Panc1 (cell line): ENCODE measurements at regions not wholly inside any gene's neighbourhood (a gene's known extent, or its start where the extent isn't known, plus 50 kb on each side); places are given as distances from the start of the nearest gene placed in this dataset.

ENCODE experiments used
- POLR2AphosphoS5 ChIP-seq: IDR thresholded peaks from 2 replicates; pipeline ENCODE4 v1.6.1; 2012; ENCODE audit warnings: mild to moderate bottlenecking, low read depth, low read length, moderate library complexity
- SIN3A ChIP-seq: IDR thresholded peaks from 2 replicates; pipeline ENCODE4 v1.6.1; 2012; ENCODE audit warnings: low read depth, mild to moderate bottlenecking, low read length, moderate library complexity, borderline replicate concordance; ENCODE audit not compliant: insufficient read depth
- TCF7L2 ChIP-seq: IDR thresholded peaks from 2 replicates; pipeline ENCODE4 v1.6.1; 2011; ENCODE audit warnings: mild to moderate bottlenecking, low read depth, low read length, inconsistent platforms
- TF ChIP-seq, protein P1 (sequence below): fragments of 450-650 bp; IDR thresholded peaks from 2 replicates; pipeline ENCODE4 v1.5.1; 2017; ENCODE audit warnings: mild to moderate bottlenecking
- TF ChIP-seq, protein P2 (sequence below), 2 experiments: IDR thresholded peaks; 2 replicates each; pipeline ENCODE4 v1.6.1; 2011 to 2012; ENCODE audit warnings: low read depth in 2 of 2, control low read depth in 1 of 2, low read length in 1 of 2, mild to moderate bottlenecking in 1 of 2, moderate library complexity in 1 of 2; ENCODE audit not compliant: insufficient read depth in 1 of 2

DNA sequence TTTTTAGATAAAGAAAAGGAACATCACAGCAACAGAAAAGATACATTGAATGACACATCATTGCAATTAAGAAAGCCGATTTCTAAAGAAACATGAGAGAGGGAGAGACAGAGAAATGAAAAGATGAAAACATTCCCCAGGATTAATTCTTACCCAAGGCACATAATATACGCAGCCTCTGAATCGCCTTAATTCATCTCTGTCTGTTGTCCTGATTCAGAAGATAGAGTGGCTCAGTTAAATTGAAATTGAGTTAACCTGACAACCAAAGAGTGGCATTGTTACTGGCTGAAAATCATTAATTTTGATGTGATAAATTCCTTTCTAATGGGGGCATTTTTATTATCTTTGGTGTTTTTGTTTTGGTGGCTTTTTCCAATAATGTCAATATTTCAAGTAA lies 701.9 kb downstream of the EDEM1 start:
- TF ChIP-seq, protein P1, sequence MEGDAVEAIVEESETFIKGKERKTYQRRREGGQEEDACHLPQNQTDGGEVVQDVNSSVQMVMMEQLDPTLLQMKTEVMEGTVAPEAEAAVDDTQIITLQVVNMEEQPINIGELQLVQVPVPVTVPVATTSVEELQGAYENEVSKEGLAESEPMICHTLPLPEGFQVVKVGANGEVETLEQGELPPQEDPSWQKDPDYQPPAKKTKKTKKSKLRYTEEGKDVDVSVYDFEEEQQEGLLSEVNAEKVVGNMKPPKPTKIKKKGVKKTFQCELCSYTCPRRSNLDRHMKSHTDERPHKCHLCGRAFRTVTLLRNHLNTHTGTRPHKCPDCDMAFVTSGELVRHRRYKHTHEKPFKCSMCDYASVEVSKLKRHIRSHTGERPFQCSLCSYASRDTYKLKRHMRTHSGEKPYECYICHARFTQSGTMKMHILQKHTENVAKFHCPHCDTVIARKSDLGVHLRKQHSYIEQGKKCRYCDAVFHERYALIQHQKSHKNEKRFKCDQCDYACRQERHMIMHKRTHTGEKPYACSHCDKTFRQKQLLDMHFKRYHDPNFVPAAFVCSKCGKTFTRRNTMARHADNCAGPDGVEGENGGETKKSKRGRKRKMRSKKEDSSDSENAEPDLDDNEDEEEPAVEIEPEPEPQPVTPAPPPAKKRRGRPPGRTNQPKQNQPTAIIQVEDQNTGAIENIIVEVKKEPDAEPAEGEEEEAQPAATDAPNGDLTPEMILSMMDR, result no peak
- TF ChIP-seq SIN3A, result no peak
- TF ChIP-seq POLR2AphosphoS5, result no peak
- TF ChIP-seq TCF7L2, result no peak
- TF ChIP-seq, protein P2, sequence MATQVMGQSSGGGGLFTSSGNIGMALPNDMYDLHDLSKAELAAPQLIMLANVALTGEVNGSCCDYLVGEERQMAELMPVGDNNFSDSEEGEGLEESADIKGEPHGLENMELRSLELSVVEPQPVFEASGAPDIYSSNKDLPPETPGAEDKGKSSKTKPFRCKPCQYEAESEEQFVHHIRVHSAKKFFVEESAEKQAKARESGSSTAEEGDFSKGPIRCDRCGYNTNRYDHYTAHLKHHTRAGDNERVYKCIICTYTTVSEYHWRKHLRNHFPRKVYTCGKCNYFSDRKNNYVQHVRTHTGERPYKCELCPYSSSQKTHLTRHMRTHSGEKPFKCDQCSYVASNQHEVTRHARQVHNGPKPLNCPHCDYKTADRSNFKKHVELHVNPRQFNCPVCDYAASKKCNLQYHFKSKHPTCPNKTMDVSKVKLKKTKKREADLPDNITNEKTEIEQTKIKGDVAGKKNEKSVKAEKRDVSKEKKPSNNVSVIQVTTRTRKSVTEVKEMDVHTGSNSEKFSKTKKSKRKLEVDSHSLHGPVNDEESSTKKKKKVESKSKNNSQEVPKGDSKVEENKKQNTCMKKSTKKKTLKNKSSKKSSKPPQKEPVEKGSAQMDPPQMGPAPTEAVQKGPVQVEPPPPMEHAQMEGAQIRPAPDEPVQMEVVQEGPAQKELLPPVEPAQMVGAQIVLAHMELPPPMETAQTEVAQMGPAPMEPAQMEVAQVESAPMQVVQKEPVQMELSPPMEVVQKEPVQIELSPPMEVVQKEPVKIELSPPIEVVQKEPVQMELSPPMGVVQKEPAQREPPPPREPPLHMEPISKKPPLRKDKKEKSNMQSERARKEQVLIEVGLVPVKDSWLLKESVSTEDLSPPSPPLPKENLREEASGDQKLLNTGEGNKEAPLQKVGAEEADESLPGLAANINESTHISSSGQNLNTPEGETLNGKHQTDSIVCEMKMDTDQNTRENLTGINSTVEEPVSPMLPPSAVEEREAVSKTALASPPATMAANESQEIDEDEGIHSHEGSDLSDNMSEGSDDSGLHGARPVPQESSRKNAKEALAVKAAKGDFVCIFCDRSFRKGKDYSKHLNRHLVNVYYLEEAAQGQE (IDR thresholded peaks at IDR 0.05; ENCODE audit: insufficient read depth in 1 of 2, low read depth in 2 of 2, low read length in 1 of 2), result no peak
